GM23338 (cell line): ENCODE measurements at regions not wholly inside any gene's neighbourhood (a gene's known extent, or its start where the extent isn't known, plus 50 kb on each side); places are given as distances from the start of the nearest gene placed in this dataset.

Experiments used
- CTCF ChIP-seq, 2 experiments: fragments of 200-600 bp in 1 of 2; sonication (generic) in 1 of 2; conservative IDR thresholded peaks; 2 replicates each; pipeline versions ENCODE4 v1.5.1 to v1.6.1; 2016 to 2017; ENCODE audit warnings: antibody characterized with exemption in 2 of 2, low read depth in 2 of 2, mild to moderate bottlenecking in 2 of 2, moderate library complexity in 1 of 2
- ETS1 ChIP-seq: IDR thresholded peaks from 2 replicates; pipeline ENCODE4 v1.6.1; 2016; ENCODE audit warnings: antibody characterized with exemption
- EZH2 ChIP-seq: fragments of 200-600 bp; sonication (generic); IDR thresholded peaks from one replicate; pipeline ENCODE4 v1.8.0; 2017; ENCODE audit warnings: antibody characterized with exemption, mild to moderate bottlenecking, low read depth; ENCODE audit not compliant: unreplicated experiment
- EZH2phosphoT487 ChIP-seq: fragments of 200-600 bp; sonication (generic); IDR thresholded peaks from one replicate; pipeline ENCODE4 v1.8.1; 2018; ENCODE audit warnings: antibody characterized with exemption; ENCODE audit not compliant: unreplicated experiment
- JUNB ChIP-seq: IDR thresholded peaks from one replicate; pipeline ENCODE4 v1.6.1; 2016; ENCODE audit warnings: antibody characterized with exemption; ENCODE audit not compliant: unreplicated experiment
- NANOG ChIP-seq: IDR thresholded peaks from 2 replicates; pipeline ENCODE4 v1.6.1; 2016; ENCODE audit warnings: antibody characterized with exemption, borderline replicate concordance
- POLR2AphosphoS5 ChIP-seq: IDR thresholded peaks from 2 replicates; pipeline ENCODE4 v1.6.1; 2016; ENCODE audit warnings: antibody characterized with exemption, low read depth
- STAT1 ChIP-seq: IDR thresholded peaks from one replicate; pipeline ENCODE4 v1.6.1; 2016; ENCODE audit warnings: antibody characterized with exemption; ENCODE audit not compliant: unreplicated experiment
- ZNF114 ChIP-seq: fragments of 250-450 bp; sonication (Bioruptor Pico); IDR thresholded peaks from 2 replicates; pipeline ENCODE4 v1.5.0; 2020; ENCODE audit warnings: mild to moderate bottlenecking, moderate library complexity
- ZNF462 ChIP-seq: fragments of 250-450 bp; sonication (Bioruptor Pico); IDR thresholded peaks from 2 replicates; pipeline ENCODE4 v1.5.0; 2020; ENCODE audit warnings: mild to moderate bottlenecking, moderate library complexity

DNA sequence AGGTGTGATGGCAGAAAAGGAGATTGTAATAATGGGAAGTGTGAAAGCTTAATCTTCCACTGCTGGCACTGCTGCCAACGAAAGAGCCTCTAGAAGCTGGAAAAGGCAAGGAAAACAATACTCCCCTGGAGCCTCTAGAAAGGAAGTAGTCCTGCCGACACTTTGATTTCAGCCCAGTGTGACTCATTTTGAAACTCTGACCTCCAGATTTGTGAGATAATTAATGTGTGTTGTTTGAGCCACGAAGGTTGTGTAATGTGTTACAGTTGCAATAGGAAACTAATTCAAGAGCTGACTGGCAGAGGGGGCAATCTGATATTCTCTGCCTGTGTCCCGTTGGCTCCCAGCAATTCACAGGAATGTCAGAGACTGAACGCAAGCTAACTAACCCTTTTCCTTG, 219.2 kb upstream of the UBE2E3 start (continued):
- TF ChIP-seq ZNF462 (CRISPR knock-in tag): no peak
- no peak for TF ChIP-seq ZNF114
- TF ChIP-seq CTCF (conservative IDR thresholded peaks at IDR 0.05; ENCODE audit: low read depth in 2 of 2): no peak
- no peak for TF ChIP-seq ETS1
- no peak for TF ChIP-seq STAT1
- TF ChIP-seq EZH2: no peak
- TF ChIP-seq JUNB: no peak
- TF ChIP-seq EZH2phosphoT487: no peak
- TF ChIP-seq NANOG: no peak
- no peak for TF ChIP-seq POLR2AphosphoS5
